Cardiac fibroblast (primary cell): ENCODE measurements at regions not wholly inside any gene's neighbourhood (a gene's known extent, or its start where the extent isn't known, plus 50 kb on each side); places are given as distances from the start of the nearest gene placed in this dataset.
"Not testable (repeated sequence)": the region's sequence is repeated elsewhere in the genome, so short reads cannot be mapped to it uniquely, and the experiment has no call there.

ENCODE experiments used
- DNase-seq, 2 donors: peaks; one replicate each; pipeline versions ENCODE4 v3.0.0 to v3.0.0-alpha.2; 2010; ENCODE audit warnings: low read depth in 2 of 2
- H3K4me3 ChIP-seq, 2 donors: replicated peaks in 1 of 2; 1 replicate in 1 of 2; 2 replicates in 1 of 2; pipeline ENCODE4 v1.5.1; 2011; ENCODE audit warnings: low read depth in 2 of 2, low read length in 2 of 2, mild to moderate bottlenecking in 2 of 2, moderate library complexity in 1 of 2
- TF ChIP-seq, protein P1 (sequence below): IDR thresholded peaks from one replicate; pipeline ENCODE4 v1.5.1; 2011; ENCODE audit warnings: low read depth, mild to moderate bottlenecking, low read length, inconsistent platforms

DNA sequence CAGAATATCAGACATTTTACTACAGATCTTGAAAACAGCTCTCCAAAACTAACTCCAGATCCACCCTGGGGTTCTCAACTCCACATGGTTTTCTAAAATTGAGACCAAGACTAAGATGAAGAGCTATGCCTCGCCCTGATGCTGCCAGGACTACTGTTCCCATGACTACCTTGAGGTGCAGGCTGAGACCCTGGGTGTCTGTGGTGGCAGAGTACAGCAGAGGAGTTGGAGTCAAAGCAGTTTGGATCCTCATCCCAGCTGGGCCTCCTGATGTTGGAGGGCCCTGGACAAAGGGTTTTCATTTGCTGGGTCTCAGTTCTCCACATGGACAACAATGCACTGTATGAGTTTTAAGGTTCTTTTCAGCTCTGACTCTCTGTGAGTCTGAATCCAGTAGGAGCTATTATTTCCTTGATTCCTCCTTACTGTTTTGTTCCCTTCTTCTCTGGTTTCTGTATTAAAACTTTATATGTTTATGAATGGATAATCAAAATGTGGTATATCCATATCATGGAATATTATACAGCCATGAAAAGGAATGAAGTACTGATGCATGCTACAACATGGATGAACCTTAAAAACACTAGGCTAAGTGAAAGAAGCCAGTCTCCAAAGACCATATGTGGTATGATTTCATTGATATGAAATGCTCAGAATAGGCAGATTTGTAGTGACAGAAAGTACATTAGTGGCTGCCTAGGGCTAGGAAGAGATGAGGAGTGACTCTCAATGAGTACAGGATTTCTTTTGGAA is 93.0 kb downstream of the CPN2 start:
- TF ChIP-seq, protein P1, sequence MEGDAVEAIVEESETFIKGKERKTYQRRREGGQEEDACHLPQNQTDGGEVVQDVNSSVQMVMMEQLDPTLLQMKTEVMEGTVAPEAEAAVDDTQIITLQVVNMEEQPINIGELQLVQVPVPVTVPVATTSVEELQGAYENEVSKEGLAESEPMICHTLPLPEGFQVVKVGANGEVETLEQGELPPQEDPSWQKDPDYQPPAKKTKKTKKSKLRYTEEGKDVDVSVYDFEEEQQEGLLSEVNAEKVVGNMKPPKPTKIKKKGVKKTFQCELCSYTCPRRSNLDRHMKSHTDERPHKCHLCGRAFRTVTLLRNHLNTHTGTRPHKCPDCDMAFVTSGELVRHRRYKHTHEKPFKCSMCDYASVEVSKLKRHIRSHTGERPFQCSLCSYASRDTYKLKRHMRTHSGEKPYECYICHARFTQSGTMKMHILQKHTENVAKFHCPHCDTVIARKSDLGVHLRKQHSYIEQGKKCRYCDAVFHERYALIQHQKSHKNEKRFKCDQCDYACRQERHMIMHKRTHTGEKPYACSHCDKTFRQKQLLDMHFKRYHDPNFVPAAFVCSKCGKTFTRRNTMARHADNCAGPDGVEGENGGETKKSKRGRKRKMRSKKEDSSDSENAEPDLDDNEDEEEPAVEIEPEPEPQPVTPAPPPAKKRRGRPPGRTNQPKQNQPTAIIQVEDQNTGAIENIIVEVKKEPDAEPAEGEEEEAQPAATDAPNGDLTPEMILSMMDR = no peak
- no peak overlapping the region for H3K4me3 ChIP-seq
- DNase-seq = no peak

- peak; percentile 70 to 75 for DNase-seq
Measured at GRCh38 chr3:194259982-194260766, 91.0 kb downstream of the CPN2 start.

DNA sequence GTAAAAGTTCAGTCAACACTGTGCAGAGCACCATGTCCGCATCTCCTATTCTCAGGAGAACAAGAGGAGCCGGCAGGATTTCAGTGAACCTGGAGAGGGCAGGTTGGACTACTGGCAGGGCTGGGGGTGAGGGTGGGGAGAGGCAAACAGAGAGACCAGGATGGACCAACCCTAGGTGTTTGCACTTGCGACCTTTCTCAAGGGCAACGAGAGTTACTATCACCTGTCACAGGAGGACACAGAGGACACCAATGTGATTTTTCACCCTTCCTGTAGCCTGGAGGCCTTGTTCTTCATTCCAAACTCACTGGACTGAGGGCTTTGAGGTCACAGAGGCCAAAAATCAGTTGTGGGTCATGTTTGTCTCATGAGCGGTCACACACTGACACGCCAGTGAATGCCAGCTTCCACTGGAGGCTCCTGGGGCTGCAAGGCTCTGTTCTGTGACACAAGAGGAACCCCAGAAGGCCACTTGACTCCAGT is 89.5 kb downstream of the CPN2 start:
- TF ChIP-seq, protein P1 = no peak

More at GRCh38 chr3:194259982-194260766, 91.0 kb downstream of the CPN2 start:
- TF ChIP-seq, protein P1 = no peak
- no peak overlapping the region for H3K4me3 ChIP-seq

GRCh38 chr3:194262176-194262924 is 88.8 kb downstream of the CPN2 start:
- no peak overlapping the region for H3K4me3 ChIP-seq
- TF ChIP-seq, protein P1 = no peak
- DNase-seq = no peak

More for the DNA sequence above, 89.5 kb downstream of the CPN2 start:
- no peak for DNase-seq
- no peak overlapping the region for H3K4me3 ChIP-seq

GRCh38 chr3:194262925-194263305 is 88.2 kb downstream of the CPN2 start:
- TF ChIP-seq, protein P1 = no peak
- H3K4me3 ChIP-seq = no peak overlapping the region
- DNase-seq = no peak

DNA sequence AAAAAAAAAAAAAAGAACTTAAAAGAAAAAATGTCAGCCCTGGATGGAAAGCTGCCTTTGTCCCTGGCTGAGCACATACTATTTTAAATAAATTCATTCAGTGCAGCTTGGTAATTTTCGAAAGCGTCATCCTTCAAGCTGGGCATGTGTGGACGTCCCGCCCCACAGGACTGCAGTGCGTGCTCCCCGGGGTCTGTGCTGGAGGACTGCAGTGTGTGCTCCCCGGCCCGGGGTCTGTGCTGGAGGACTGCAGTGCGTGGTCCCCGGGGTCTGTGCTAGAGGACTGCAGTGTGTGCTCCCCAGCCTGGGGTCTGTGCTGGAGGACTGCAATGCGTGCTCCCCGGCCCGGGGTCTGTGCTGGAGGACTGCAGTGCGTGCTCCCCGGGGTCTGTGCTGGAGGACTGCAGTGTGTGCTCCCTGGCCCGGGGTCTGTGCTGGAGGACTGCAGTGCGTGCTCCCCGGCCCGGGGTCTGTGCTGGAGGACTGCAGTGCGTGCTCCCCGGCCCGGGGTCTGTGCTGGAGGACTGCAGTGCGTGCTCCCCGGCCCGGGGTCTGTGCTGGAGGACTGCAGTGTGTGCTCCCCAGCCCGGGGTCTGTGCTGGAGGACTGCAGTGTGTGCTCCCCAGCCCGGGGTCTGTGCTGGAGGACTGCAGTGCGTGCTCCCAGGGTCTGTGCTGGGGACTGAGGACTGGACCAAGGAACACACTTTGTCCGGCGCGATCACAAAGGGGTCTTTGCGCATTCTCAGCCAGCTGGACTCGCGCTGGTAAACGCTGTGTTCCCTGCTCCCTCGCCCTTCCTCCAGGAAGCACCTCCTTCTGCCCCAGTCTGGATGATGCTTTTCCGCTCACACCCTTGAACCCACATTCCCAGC is 86.3 kb downstream of the CPN2 start:
- not testable (repeated sequence) for DNase-seq

More for the DNA sequence above, 86.3 kb downstream of the CPN2 start:
- H3K4me3 ChIP-seq = peak overlapping the region in 1 of 2 donors; percentile 18
